CD4-positive, alpha-beta T cell treated with Interferon alpha-2 for 1 hour (primary cell): ENCODE measurements at regions not wholly inside any gene's neighbourhood (a gene's known extent, or its start where the extent isn't known, plus 50 kb on each side); places are given as distances from the start of the nearest gene placed in this dataset.

Experiments used
- DNase-seq, 2 donors: peaks; one replicate each; pipeline ENCODE4 v3.0.0-alpha.2; 2020 to 2022

DNA sequence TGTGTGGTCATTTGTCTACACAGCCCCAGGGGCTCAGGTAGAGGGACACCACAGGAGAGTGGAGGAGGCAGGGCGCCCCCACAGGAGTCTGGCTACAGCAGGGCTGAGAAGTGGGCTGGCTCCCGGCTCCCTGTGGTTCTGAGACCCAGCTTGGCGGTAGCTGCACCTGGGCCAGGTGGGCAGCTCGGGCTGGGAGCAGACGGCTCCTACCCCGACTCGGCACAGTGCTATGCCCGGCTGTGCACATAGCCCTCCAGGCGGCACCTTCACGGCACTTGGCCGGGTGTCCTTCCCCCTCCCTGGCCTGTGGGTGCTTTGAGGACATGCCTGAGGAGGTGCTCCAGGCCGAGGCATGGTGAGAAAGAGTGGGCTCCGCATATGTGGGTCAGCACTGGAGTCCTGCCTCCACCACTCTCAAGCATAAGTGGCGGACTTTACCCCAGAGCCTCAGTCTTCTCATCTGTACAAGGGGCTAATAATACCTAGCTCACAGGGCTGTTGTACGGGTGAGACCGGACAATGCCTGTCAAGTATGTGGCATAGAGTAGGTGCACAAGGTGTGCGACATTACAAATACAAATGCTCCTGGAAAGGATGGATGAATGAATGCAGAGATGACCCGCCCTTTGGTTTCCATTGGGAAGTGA, 50.1 kb upstream of the JPH3 start:
- no peak for DNase-seq

DNA sequence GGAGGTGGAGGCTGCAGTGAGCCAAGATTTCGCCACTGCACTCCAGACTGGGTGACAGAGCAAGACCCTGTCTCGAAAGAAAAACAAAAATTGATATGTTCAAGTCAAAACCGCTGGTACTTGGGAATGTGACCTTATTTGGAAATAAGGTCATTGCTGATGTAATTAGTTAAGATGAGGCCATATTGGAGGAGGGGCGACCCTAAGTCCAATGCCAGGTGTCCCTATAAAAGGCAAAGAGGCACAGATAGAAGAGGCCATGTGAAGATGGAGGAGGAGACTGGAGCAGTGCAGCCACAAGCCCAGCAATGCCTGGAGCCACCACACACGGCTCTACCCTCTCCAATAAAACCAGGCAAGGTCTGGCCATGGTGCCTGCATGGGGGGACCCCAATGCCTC, 50.8 kb upstream of the JPH3 start:
- no peak for DNase-seq

DNA sequence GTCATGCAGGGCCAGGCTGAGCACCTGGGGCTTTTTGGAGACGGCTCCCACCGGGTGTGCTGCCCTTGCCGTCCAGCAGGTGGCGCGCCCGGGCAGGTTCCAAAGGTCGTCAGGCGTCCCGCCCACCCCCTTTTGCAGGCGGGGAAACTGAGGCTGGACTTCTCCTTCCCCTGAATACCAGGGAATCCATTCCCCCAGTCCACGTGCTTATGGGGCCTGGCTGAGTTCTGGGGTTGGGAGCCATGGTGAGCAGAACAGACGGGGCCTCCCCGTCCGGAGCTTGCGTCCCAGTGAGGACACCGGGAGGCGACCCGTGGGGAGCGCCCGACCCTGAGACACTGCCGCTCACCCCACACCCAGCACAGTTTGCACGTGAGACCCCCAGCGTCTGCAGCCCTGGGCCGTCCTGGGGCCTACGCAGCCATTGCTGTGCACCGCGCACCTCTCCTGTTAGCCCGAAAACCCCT, 51.8 kb upstream of the JPH3 start:
- DNase-seq: peak; percentile 22 to 55

DNA sequence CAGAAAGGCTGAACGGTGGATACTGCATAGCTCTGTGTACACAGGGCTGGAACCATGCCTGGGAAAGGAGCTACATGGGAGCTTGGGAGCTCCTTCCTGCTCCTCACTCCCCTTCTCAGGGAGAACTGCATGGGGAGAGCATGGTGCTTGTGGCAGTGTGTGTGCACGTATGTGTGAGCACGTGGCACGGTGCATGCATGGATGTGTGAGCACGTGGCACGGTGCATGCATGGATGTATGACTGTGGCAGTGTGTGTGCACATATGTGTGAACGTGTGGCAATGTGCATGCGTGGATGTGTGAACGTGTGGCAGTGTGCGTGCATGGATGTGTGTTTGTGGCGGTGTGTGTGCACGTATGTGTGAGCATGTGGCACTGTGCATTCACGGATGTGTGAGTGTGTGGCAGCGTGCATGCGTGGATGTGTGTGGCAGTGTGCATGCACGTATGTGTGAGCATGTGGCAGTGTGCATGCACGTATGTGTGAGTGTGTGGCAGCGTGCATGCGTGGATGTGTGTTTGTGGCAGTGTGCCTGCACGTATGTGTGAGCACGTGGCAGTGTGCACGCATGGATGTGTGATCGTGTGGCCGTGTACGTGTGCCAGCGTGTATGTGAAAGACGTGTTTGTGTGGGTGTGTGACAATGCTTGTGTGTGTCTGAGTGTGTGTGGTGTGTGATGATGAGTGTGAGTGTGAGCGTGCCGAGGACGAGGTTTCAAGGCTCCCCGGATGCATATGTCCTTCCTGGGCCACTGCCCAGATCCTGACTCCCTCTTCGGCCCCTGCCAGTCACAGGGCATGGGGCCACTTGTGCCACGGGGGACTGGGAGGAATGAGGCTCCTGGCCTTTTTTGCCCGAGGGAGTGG, 52.4 kb upstream of the JPH3 start:
- DNase-seq: no peak

DNA sequence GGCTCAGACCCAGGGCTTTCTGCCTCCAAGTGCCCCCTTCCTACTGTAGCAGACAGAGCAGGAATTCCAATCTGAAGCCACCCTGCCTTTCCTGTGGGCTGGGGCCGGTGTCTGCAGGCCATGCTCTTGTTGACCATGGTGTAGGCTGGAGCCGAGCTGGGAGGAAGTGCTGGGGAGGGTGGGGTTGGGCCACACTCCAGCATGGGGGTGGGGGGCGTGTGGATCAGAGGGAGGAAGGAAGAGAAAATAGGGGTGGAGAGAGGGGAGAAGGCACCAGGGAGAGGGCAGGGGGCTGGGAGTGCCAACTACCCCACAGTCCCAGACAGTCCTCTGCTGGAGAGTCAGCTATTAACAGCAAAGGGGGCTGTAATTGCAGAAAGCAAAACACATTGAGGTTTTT, 54.3 kb upstream of the JPH3 start:
- DNase-seq: no peak

DNA sequence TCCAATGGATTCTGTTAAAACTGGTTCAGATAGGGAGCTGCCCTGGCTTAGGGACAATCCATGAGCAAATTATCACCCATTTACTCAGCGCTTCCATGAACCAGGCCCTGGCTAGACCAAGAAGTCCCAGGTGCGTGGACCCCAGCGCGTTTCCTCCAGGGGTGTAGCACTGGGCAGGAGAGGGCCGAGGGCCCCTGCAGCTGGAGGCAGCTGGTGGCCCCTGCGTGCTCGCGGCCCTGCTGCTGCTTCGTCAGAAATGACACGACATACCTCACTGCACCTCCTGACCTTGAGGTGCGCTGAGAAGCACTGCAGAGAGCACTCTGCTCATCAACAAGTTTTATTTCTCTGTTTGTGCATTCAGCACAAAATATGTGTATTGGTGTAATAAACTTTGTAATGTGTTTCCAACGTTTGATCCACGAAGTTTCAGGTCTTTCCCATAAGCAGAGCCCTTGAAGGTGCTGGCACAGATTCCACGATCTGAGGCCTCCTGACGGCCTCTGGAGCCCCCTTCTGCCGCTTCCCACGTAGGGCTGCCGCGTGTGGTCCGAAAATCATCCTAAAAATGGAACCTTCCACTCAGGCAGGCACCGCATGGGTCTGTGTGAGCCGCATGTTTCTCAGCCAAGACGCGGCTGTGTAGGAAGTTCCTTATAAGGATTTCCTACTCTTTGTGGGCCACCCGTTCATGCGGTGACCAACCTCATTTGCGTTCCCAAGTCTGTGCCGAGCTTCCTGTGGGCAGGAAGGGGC, 50.8 kb upstream of the ZCCHC14 start:
- DNase-seq: no peak

DNA sequence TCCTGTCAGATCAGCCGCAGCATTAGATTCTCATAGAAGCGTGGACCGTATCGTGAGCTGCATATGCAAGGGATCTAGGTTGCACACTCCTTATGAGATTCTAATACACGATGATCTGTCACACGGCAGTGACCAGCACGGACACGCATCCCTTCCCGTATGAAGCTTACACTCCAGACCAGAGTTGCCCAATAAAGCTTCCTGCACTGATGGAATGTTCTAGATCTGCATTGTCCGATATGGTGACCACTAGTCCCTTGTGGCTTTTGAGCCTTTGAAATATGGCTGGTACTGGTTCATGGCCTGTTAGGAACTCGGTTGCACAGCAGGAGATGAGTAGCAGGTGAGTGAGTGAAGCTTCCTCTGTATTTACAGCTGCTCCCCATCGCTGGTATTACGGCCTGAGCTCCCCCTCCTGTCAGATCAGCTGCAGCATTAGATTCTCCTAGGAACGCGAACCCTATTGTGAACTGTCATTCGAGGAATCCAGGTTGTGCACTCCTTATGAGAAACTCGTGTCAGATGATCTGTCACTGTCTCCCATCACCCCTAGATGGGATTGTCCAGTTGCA, 49.8 kb upstream of the ZCCHC14 start:
- DNase-seq: no peak
